CD4-positive, alpha-beta T cell treated with Interleukin-6 at 100 ng/mL for 8 hours (primary cell): ENCODE measurements at regions not wholly inside any gene's neighbourhood (a gene's known extent, or its start where the extent isn't known, plus 50 kb on each side); places are given as distances from the start of the nearest gene placed in this dataset.
"Not testable (repeated sequence)": the region's sequence is repeated elsewhere in the genome, so short reads cannot be mapped to it uniquely, and the experiment has no call there.

ENCODE experiments used
- DNase-seq: peaks from one replicate; pipeline ENCODE4 v3.0.0-alpha.2; 2020; ENCODE audit warnings: mixed read lengths, low spot score

- no peak for DNase-seq
These were observed 1047.6 kb downstream of the SLITRK5 start for GRCh38 chr13:88718781-88719180.

- DNase-seq = no peak
These were observed 1054.9 kb downstream of the SLITRK5 start for GRCh38 chr13:88726075-88726474.

GRCh38 chr13:88727236-88727635 lies 1056.1 kb downstream of the SLITRK5 start:
- DNase-seq = not testable (repeated sequence)

GRCh38 chr13:88729605-88730004 lies 1058.4 kb downstream of the SLITRK5 start:
- no peak for DNase-seq

GRCh38 chr13:88736026-88736425 lies 1064.9 kb downstream of the SLITRK5 start:
- no peak for DNase-seq

GRCh38 chr13:88739195-88739594 lies 1068.0 kb downstream of the SLITRK5 start:
- DNase-seq = no peak

GRCh38 chr13:88744289-88744688 lies 1073.1 kb downstream of the SLITRK5 start:
- DNase-seq = no peak

- no peak for DNase-seq
These were observed 1073.8 kb downstream of the SLITRK5 start for GRCh38 chr13:88745011-88745410.

GRCh38 chr13:88752041-88752440 lies 1080.9 kb downstream of the SLITRK5 start:
- no peak for DNase-seq

GRCh38 chr13:88754141-88754540 lies 1083.0 kb downstream of the SLITRK5 start:
- DNase-seq = no peak

GRCh38 chr13:88761145-88761544 lies 1090.0 kb downstream of the SLITRK5 start:
- no peak for DNase-seq

- DNase-seq = no peak
These were observed 1092.9 kb downstream of the SLITRK5 start for GRCh38 chr13:88764103-88764502.

GRCh38 chr13:88800505-88800904 lies 1129.3 kb downstream of the SLITRK5 start:
- DNase-seq = no peak

- no peak for DNase-seq
These were observed 1130.2 kb downstream of the SLITRK5 start for GRCh38 chr13:88801361-88801760.

- DNase-seq = no peak
These were observed 1131.7 kb downstream of the SLITRK5 start for GRCh38 chr13:88802886-88803285.

GRCh38 chr13:88806438-88806837 lies 1135.3 kb downstream of the SLITRK5 start:
- DNase-seq = no peak

GRCh38 chr13:88817560-88817959 lies 1146.4 kb downstream of the SLITRK5 start:
- no peak for DNase-seq

- no peak for DNase-seq
These were observed 1151.9 kb downstream of the SLITRK5 start for GRCh38 chr13:88823114-88823513.

GRCh38 chr13:88824218-88824617 lies 1153.0 kb downstream of the SLITRK5 start:
- no peak for DNase-seq

GRCh38 chr13:88840085-88840484 lies 1168.9 kb downstream of the SLITRK5 start:
- DNase-seq = no peak

GRCh38 chr13:88852293-88852692 lies 1181.1 kb downstream of the SLITRK5 start:
- DNase-seq = not testable (repeated sequence)

GRCh38 chr13:88857256-88857655 lies 1186.1 kb downstream of the SLITRK5 start:
- DNase-seq = no peak

GRCh38 chr13:88862095-88862620 lies 1191.0 kb downstream of the SLITRK5 start:
- DNase-seq = no peak

GRCh38 chr13:88863116-88863515 lies 1191.9 kb downstream of the SLITRK5 start:
- no peak for DNase-seq

- no peak for DNase-seq
These were observed 1195.0 kb downstream of the SLITRK5 start for GRCh38 chr13:88866195-88866594.
